ENCODE measurements at regions not wholly inside any gene's neighbourhood (a gene's known extent, or its start where the extent isn't known, plus 50 kb on each side); places are given as distances from the start of the nearest gene placed in this dataset.

DNA sequence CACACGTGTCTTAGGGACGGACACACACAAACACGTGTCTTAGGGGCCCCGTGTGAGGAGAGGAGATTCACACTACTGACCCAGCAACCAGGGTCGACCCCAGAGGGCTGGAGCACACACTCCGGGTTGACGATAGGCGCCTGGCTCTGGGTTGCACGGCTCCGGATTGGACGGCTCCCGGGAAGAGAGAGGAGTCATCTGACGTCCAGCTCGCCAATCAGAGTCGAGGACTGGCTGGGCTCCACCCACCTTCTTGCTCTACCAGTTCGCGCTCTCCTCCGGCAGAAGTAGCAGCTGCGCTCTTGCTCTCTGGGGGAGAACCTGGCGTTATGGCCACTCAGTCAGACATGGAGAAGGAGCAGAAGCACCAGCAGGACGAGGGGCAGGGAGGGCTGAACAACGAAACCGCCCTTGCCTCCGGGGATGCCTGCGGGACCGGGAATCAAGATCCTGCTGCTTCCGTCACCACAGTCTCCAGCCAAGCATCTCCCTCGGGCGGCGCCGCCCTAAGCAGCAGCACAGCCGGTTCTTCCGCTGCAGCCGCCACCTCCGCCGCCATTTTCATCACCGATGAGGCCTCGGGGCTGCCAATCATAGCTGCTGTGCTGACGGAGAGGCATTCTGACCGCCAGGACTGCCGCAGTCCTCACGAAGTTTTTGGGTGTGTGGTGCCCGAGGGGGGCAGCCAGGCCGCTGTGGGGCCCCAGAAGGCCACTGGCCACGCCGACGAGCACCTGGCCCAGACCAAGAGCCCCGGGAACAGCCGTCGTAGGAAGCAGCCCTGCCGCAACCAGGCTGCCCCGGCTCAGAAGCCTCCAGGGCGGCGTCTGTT, 74.3 kb downstream of the NUDT10 start:
- no TSS peak for BruUV-seq (replicated peaks)
- TF ChIP-seq, protein P1, sequence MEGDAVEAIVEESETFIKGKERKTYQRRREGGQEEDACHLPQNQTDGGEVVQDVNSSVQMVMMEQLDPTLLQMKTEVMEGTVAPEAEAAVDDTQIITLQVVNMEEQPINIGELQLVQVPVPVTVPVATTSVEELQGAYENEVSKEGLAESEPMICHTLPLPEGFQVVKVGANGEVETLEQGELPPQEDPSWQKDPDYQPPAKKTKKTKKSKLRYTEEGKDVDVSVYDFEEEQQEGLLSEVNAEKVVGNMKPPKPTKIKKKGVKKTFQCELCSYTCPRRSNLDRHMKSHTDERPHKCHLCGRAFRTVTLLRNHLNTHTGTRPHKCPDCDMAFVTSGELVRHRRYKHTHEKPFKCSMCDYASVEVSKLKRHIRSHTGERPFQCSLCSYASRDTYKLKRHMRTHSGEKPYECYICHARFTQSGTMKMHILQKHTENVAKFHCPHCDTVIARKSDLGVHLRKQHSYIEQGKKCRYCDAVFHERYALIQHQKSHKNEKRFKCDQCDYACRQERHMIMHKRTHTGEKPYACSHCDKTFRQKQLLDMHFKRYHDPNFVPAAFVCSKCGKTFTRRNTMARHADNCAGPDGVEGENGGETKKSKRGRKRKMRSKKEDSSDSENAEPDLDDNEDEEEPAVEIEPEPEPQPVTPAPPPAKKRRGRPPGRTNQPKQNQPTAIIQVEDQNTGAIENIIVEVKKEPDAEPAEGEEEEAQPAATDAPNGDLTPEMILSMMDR (conservative IDR thresholded peaks at IDR 0.05; ENCODE audit: low read depth, low read length), result no peak
- no peak for TF ChIP-seq EZH2 (IDR thresholded peaks at IDR 0.05; ENCODE audit: borderline replicate concordance, low read depth, low read length, poor library complexity, severe bottlenecking)
- ChIA-PET CTCF (no interaction called here), POLR2A (ENCODE audit: low non-redundant PET) (no interaction called here)
- no peaks in the 10 kb centered on the region for H3K27me3 ChIP-seq (replicated peaks; ENCODE audit: insufficient read depth, low read depth, low read length, poor library complexity)
- intact Hi-C loops (cut with micrococcal nuclease; ENCODE audit: unreplicated experiment), result no loop called here
- H3K36me3 ChIP-seq (ENCODE audit: insufficient read depth, low read length, poor library complexity, severe bottlenecking), result no peaks in the 10 kb centered on the region
- no peak for DNase-seq (ENCODE audit: low spot score)
- no peaks in the 10 kb centered on the region for H3K4me1 ChIP-seq (ENCODE audit: insufficient read depth, low read length, poor library complexity, severe bottlenecking)
- H3K4me3 ChIP-seq (ENCODE audit: low read depth, low read length, poor library complexity, severe bottlenecking), result no peak overlapping the region
- H3K9me3 ChIP-seq (ENCODE audit: low read depth, low read length, poor library complexity, severe bottlenecking), result no peaks in the 10 kb centered on the region
- no peak overlapping the region for H3K27ac ChIP-seq (ENCODE audit: low read depth, low read length, poor library complexity, severe bottlenecking)

DNA sequence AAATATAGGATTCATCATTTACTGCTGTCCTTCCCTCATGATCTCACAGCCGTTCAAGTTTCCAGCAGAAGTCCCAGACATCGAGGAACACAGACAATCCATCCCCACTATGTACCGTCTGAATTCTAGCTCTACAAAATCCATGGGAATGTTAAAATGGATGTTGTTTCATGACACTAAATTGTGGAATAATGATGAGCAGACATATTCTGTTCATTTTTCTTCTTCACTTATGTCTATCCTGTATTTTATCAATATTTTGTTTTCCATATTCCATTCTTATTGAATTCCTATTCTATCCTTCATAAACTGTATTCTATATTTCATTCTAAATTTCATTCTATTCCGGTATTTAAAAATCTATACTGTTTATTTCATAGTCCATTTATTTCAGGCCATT, 71.8 kb downstream of the NUDT10 start:
- CTCF ChIA-PET, result no interaction called here

DNA sequence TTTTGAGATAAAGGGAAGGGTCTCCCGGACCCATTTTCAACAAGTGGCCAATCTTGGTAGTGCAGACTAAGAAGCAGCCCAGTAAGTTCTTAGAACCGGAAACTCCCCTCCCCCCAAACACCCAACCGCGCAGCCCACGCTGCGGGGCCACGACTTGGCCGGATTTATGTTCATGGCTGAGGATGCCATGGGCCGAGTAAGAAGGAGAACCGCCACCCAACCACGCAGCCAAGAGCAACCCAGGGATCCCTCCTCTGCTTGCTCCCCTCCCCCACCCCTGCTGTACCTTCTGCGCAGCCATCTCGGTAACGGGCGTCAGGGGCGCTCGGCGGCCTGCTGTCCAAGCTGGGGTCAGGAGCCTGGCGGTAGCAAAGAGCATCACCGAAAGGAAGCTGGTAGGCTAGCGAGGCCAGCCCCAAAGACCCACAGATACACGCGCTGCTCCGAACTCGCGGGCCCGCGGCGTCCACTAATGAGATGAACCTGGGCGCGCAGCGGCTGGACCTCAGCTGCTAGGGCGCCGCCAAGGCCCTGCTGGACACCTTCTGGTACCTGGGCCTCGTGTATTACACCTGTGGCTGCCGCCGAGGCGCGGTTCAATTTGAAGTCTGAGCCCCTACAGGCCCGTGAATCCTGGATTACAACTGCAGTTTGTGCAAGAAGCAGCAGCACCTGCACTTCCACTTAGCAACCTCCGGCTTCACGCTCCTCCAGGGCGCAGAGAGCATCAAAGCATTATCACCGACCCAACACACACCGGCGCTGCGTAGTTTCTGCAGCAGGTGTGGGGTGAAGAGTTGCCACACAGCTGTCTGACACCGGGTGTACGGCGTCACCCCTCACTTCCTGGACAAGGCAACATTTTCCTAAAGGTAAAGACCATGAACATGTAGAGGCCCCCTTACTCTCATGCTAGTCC, 63.4 kb downstream of the NUDT10 start:
- POLR2A ChIA-PET (ENCODE audit: low non-redundant PET), result no interaction called here
- TF ChIP-seq, protein P1 (conservative IDR thresholded peaks at IDR 0.05; ENCODE audit: low read depth, low read length), result peak; percentile 42; the same call in 1 of the 2 replicates
- no peak for TF ChIP-seq EZH2 (IDR thresholded peaks at IDR 0.05; ENCODE audit: borderline replicate concordance, low read depth, low read length, poor library complexity, severe bottlenecking)
- intact Hi-C loops (cut with micrococcal nuclease; ENCODE audit: unreplicated experiment), result no loop called here
- Histone ChIP-seq H3K27me3 (replicated peaks; ENCODE audit: insufficient read depth, low read depth, low read length, poor library complexity) (no peaks in the 10 kb centered on the region), H3K9me3 (ENCODE audit: low read depth, low read length, poor library complexity, severe bottlenecking) (no peaks in the 10 kb centered on the region), H3K4me1 (ENCODE audit: insufficient read depth, low read length, poor library complexity, severe bottlenecking) (no peaks in the 10 kb centered on the region), H3K36me3 (ENCODE audit: insufficient read depth, low read length, poor library complexity, severe bottlenecking) (no peaks in the 10 kb centered on the region), H3K4me3 (ENCODE audit: low read depth, low read length, poor library complexity, severe bottlenecking) (peak overlapping the region; percentile 59), H3K27ac (ENCODE audit: low read depth, low read length, poor library complexity, severe bottlenecking) (peak overlapping the region; percentile 45)
- CTCF ChIA-PET, result no interaction called here
- no TSS peak for BruUV-seq (replicated peaks)
- DNase-seq (ENCODE audit: low spot score), result peak; percentile 40

More for the DNA sequence above, 71.8 kb downstream of the NUDT10 start:
- Histone ChIP-seq H3K9me3 (ENCODE audit: low read depth, low read length, poor library complexity, severe bottlenecking) (no peaks in the 10 kb centered on the region), H3K4me1 (ENCODE audit: insufficient read depth, low read length, poor library complexity, severe bottlenecking) (no peaks in the 10 kb centered on the region), H3K4me3 (ENCODE audit: low read depth, low read length, poor library complexity, severe bottlenecking) (no peak overlapping the region), H3K27ac (ENCODE audit: low read depth, low read length, poor library complexity, severe bottlenecking) (no peak overlapping the region), H3K36me3 (ENCODE audit: insufficient read depth, low read length, poor library complexity, severe bottlenecking) (no peaks in the 10 kb centered on the region), H3K27me3 (replicated peaks; ENCODE audit: insufficient read depth, low read depth, low read length, poor library complexity) (no peaks in the 10 kb centered on the region)
- no peak for DNase-seq (ENCODE audit: low spot score)
- POLR2A ChIA-PET (ENCODE audit: low non-redundant PET), result no interaction called here
- intact Hi-C loops (cut with micrococcal nuclease; ENCODE audit: unreplicated experiment), result no loop called here
- no peak for TF ChIP-seq EZH2 (IDR thresholded peaks at IDR 0.05; ENCODE audit: borderline replicate concordance, low read depth, low read length, poor library complexity, severe bottlenecking)
- TF ChIP-seq, protein P1 (conservative IDR thresholded peaks at IDR 0.05; ENCODE audit: low read depth, low read length), result no peak
- no TSS peak for BruUV-seq (replicated peaks)
